Lower lobe of right lung (tissue), 2 donors: ENCODE measurements at regions not wholly inside any gene's neighbourhood (a gene's known extent, or its start where the extent isn't known, plus 50 kb on each side); places are given as distances from the start of the nearest gene placed in this dataset.
A peak's percentile ranks its signal among the peaks of the same experiment; 100 is the strongest.
"Not testable (repeated sequence)": the region's sequence is repeated elsewhere in the genome, so short reads cannot be mapped to it uniquely, and the experiment has no call there.

Experiments
- ATAC-seq, 2 donors: fragments of 200-7000 bp; cut with Tn5 transposase; one replicate each; pipeline ENCODE4 v1.9.1; 2020 to 2022; ENCODE audit warnings: mild to moderate bottlenecking in 2 of 2, moderate library complexity in 2 of 2
- DNase-seq: peaks from one replicate; pipeline ENCODE4 v3.0.0-alpha.2; 2020
- H3K27ac ChIP-seq: fragments of 200-600 bp; one replicate; pipeline ENCODE4 v1.8.0; 2022
- H3K27me3 ChIP-seq: fragments of 200-600 bp; one replicate; pipeline ENCODE4 v1.8.0; 2022; ENCODE audit warnings: low read depth
- H3K36me3 ChIP-seq: fragments of 200-600 bp; one replicate; pipeline ENCODE4 v1.8.0; 2022; ENCODE audit warnings: mild to moderate bottlenecking
- H3K4me1 ChIP-seq: fragments of 200-600 bp; one replicate; pipeline ENCODE4 v1.8.0; 2022
- H3K4me3 ChIP-seq: fragments of 200-600 bp; one replicate; pipeline ENCODE4 v1.8.0; 2022; ENCODE audit warnings: mild to moderate bottlenecking
- H3K9me3 ChIP-seq: fragments of 200-600 bp; one replicate; pipeline ENCODE4 v1.8.0; 2022
- CTCF ChIP-seq: fragments of 200-600 bp; IDR thresholded peaks from one replicate; pipeline ENCODE4 v1.8.0; 2022; ENCODE audit warnings: antibody characterized with exemption, mild to moderate bottlenecking
- intact Hi-C: fragments of 100-400 bp; cut with DNase I; formaldehyde crosslinking; loops from one replicate; pipeline ENCODE4 v1.11.0; 2022
- donor health status: DM: no; HTN: yes; CAD: no; lungs with severe emphysema.

DNA sequence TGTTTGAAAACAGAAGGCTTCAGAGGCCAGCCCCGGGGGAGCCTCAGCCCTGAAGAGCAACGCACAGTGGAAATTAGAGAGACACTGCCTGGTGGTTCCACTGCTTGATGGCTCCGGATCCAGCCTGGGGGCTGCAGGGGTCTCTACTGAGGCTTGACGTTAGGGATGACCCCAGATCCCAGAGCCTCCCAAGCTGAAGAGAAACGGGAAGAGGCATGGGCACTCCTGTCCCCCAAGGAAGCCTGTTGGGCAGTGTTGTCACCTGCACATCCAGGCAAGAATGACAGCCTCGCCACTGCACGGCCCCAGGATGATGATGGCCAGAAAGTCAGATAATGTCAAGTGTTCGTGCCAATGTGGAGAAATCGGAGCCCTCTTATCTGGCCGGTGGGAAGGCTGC lies 56.8 kb upstream of the FGF3 start:
- ATAC-seq (no peak), DNase-seq (peak; percentile 14)
- H3K4me3 ChIP-seq: no peak overlapping the region
- no peak overlapping the region for H3K27ac ChIP-seq
- H3K36me3 ChIP-seq: no peaks in the 10 kb centered on the region
- H3K4me1 ChIP-seq: no peaks in the 10 kb centered on the region
- TF ChIP-seq CTCF: no peak
- intact Hi-C loops: no loop called here
- peaks cover 9% of the 10 kb centered on the region for H3K27me3 ChIP-seq
- no peaks in the 10 kb centered on the region for H3K9me3 ChIP-seq

DNA sequence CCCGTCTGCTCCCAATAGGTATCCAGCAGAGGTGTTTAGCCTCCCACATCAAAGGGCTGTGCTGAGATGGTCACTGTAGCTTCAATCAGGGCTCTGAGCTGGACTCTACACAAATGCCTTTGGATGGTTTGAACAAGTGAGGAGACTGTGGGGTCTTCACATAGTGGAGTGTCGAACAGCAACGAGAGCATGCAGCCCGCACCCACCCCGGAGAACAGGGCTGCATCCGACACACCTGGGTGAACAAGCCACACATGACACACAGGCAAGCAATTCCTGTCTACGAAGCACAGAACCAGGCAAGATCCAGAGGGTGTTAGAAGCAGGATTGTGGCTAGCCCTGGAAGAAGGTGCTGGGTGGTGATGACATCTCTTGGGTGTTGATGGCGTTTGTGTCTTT lies 58.0 kb upstream of the FGF3 start:
- intact Hi-C loops: no loop called here
- no peak for ATAC-seq
- no peak for TF ChIP-seq CTCF
- Histone ChIP-seq H3K27me3 (peaks cover 17% of the 10 kb centered on the region), H3K9me3 (no peaks in the 10 kb centered on the region), H3K27ac (no peak overlapping the region), H3K4me1 (no peaks in the 10 kb centered on the region), H3K4me3 (no peak overlapping the region), H3K36me3 (no peaks in the 10 kb centered on the region)
- peak; percentile 7 for DNase-seq

- intact Hi-C loops, ATAC-seq, H3K36me3 ChIP-seq, H3K9me3 ChIP-seq, H3K4me3 ChIP-seq, H3K4me1 ChIP-seq, H3K27ac ChIP-seq: not testable (repeated sequence)
- DNase-seq: peak; percentile 24
- peaks cover 19% of the 10 kb centered on the region for H3K27me3 ChIP-seq
Observed at GRCh38 chr11:69877704-69878103, 58.5 kb upstream of the FGF3 start.

DNA sequence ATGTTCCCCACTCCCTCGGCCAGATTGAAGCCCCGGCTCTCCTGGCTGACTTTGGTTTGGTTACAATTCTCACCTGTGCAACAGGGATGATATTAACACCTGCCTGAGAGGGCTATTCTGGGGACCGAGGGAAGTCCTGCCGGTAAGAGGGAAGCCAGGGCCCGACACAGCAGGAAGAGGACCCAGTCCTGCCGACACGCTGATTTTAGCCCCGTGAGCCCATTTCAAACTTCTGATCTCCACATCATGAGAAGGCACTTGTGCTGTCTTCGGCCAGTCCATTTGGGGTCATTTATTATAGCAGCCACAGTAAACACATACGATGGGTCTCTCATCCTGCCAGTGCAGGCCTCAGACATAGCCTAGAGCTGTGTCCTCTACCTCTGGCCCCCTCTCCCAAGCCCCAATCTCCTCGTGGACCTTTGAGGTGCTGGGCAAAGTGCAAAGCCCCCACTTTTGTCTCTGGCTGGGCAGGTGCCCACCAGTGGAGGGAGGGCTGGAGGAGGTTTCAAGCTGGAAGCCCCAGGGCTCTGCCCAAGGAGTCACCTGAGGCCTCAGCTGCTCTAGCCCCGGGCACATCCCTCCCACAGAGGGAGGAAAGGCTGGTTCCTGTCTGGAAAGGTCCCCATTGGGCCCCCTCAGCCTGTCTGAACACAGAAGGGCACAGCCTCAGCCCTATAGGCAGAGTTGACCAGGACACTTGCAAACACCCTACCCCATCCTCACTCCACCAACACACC lies 59.1 kb upstream of the FGF3 start:
- no peaks in the 10 kb centered on the region for H3K4me1 ChIP-seq
- H3K27me3 ChIP-seq: peaks cover 21% of the 10 kb centered on the region
- no peak overlapping the region for H3K4me3 ChIP-seq
- TF ChIP-seq CTCF: no peak
- no peaks in the 10 kb centered on the region for H3K9me3 ChIP-seq
- intact Hi-C loops: no loop called here
- DNase-seq (peak; percentile 23), ATAC-seq (no peak)
- no peak overlapping the region for H3K27ac ChIP-seq
- no peaks in the 10 kb centered on the region for H3K36me3 ChIP-seq

GRCh38 chr11:69878927-69879728 lies 59.9 kb upstream of the FGF3 start:
- DNase-seq (peak; percentile 25), ATAC-seq (no peak)
- H3K27ac ChIP-seq: no peak overlapping the region
- peaks cover 21% of the 10 kb centered on the region for H3K27me3 ChIP-seq
- no peaks in the 10 kb centered on the region for H3K9me3 ChIP-seq
- H3K4me1 ChIP-seq: no peaks in the 10 kb centered on the region
- no peak overlapping the region for H3K4me3 ChIP-seq
- intact Hi-C loops: no loop called here
- no peaks in the 10 kb centered on the region for H3K36me3 ChIP-seq
- TF ChIP-seq CTCF: no peak

DNA sequence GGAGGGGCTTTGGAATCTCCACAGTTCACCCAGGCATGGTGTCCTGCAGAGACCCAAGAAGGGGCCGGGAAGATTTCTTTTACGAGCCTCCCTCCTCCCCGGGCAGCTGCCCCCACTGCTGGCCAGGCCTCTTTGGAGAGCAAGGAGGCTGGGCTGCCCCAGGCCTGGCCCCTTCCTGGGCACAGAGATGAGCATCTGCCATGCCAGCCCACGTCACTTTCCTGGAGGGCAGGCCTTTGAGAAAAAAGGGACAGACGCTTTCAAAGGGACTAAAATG lies 60.5 kb upstream of the FGF3 start:
- Histone ChIP-seq H3K27me3 (peaks cover 18% of the 10 kb centered on the region), H3K4me3 (no peak overlapping the region), H3K27ac (no peak overlapping the region), H3K36me3 (no peaks in the 10 kb centered on the region), H3K4me1 (no peaks in the 10 kb centered on the region), H3K9me3 (no peaks in the 10 kb centered on the region)
- peak; percentile 9 for DNase-seq
- no peak for ATAC-seq
- intact Hi-C loops: loop anchor here (10.0 kb wide), 1 partner anchor 195 kb away; no protein-coding TSS in a partner anchor
- no peak for TF ChIP-seq CTCF
